Dedifferentiated amniotic fluid mesenchymal stem cell (primary cell): ENCODE measurements at regions not wholly inside any gene's neighbourhood (a gene's known extent, or its start where the extent isn't known, plus 50 kb on each side); places are given as distances from the start of the nearest gene placed in this dataset.

Experiments used
- DNase-seq: peaks from one replicate; pipeline ENCODE4 v3.0.0-alpha.2; 2016; ENCODE audit errors: extremely low spot score

- DNase-seq, result peak; percentile 74
Observed at GRCh38 chr11:119795231-119795630, 66.2 kb upstream of the NECTIN1 start.

- DNase-seq, result no peak
Observed at GRCh38 chr11:119794756-119795155, 65.8 kb upstream of the NECTIN1 start.

DNA sequence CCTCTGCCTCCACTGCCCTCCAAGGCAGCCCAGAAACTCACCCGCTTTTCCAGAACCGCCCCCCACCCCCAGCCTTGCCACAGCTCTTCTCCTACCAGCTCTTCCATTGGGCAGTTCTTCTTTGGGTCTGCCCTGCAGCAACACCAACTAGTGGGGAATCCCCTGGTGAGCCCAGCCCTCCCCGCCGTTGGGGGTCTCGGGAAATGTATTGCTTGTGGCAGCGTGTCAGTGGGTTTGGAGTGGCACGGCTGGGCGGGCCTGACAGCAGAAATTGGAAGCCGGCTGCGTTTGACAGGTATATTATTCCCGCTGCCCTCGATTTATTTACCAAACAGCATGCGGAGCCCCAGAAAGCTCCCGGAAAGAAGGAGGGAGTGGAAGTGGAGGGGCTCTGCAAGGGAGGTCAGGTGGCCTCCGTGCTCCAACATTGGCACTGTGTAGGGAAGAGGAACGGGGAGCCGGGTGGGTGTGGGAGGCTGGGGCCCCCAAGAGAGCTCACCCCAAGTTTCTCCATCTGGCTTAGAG lies 65.2 kb upstream of the NECTIN1 start:
- DNase-seq, result no peak

- no peak for DNase-seq
Observed at GRCh38 chr11:119793335-119793984, 64.5 kb upstream of the NECTIN1 start.

GRCh38 chr11:119791701-119792151 lies 62.7 kb upstream of the NECTIN1 start:
- peak; percentile 15 for DNase-seq

DNA sequence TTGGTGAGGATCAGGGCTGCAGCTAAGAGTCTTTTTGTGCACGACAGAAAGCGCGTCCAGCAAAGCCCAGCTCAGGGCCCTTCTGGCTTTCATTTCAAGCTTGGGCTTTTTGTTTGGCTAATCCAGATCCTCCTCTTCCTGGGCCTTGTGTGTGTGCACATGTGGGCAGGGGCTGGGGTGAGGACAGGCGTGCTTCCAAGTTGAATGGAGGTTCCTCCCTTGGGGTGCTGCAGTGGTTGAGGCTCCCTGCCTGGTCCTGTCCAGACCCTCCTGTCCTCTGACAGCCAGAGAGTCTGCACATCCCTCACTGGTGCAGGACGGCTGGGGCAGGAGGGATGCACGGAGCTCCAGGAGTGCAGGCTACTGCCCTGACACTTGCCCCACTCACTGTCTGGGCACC lies 62.0 kb upstream of the NECTIN1 start:
- DNase-seq, result no peak

DNA sequence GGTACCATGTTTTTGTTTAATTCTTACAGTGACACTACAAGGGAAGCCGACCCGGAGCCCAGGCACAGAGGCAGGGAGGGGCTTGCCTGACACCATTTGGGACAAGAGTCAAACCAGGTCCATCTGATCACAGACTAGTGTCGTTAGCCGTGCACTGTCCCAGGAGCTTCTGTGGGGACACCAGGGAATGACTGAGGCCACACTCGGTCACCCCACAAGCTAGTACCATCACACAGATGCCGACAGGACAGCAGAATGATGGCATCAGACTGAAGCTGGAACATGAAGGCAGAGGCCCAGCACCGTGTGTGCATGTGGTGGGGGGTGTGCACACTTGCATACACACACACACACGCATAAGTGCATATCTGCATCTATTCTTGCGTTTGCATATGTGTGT lies 61.5 kb upstream of the NECTIN1 start:
- no peak for DNase-seq

DNA sequence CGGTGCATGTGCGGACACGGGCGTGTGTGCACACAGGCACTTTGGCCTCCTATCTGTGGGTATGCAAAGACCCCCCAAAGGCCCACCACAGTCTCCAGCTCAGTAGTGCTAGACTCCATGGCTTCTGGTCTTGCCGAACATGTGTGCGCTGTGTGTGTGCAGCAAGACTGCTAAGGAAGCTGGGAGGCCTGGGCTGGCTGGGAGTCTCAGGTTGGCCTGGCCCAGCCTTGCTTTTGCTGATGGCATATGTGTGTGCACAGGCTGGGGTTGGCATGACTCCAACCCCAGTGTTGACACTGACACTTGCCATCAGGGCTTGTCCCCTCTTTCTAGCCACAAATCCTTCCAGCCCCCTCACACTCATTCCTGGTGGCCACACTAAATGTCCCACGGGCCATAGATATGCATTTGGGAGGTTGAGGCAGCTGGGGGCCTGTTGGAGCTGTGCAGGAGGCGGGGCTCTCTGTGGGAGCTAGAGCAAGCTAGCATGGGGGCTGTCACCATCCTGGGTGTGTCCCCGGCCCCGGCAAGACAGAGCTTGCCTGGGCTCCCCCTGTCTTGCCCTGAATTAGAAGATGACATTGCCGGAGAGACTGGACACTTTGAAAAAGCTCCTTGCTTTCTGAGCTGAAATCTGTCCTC lies 60.9 kb upstream of the NECTIN1 start:
- no peak for DNase-seq

DNA sequence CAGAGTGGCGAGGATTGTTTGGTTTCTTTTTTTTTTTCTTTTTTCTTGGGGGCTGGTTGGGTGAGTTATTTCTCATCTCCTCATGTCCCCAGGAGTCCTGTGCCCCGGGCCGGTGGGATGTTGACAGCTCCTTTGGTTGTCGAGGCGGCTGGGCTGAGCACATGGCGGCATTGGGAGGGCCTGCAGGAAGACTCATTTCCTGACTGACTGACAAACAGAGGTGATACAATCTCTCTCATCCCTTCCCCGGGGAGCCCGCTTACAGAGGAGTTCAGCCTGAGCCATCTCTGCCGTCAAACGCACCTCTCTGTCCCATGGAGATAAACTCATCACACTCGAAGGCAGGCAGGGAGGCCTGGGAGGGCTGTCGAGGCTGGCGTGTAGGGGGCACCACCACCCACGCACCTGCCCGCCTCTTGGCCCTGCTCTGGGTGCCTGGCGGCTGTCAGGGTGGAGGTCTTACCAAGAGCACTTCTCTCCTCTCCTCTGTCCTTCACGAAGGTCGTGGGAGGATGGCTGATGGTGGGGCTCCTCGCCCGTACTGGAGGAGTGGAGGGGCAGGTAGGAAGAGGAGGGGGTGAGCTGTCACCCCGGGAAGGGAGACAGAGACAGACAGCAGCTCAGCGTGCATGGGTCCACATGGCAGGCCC lies 60.0 kb upstream of the NECTIN1 start:
- no peak for DNase-seq

- no peak for DNase-seq
Observed at GRCh38 chr11:119788096-119788883, 59.3 kb upstream of the NECTIN1 start.

DNA sequence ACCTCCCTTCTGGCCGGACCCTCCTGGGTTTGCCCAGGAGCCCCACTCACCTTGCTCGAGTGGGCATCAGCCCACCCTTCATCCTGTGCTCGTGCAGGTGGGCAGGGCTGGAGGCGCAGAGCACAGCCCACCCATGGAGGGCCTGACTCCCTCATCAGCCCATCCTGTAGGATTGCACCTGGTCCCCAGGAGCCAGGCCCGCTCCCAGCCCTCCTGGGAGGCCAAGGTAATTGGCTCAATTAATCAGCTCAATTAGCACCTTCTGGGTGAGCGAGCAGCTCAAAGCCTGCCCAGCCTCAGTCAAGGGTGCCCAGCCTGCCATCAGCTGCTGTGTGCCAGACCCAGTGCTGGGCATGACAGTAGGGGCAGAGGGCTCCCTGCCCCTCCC lies 58.1 kb upstream of the NECTIN1 start:
- DNase-seq, result no peak

DNA sequence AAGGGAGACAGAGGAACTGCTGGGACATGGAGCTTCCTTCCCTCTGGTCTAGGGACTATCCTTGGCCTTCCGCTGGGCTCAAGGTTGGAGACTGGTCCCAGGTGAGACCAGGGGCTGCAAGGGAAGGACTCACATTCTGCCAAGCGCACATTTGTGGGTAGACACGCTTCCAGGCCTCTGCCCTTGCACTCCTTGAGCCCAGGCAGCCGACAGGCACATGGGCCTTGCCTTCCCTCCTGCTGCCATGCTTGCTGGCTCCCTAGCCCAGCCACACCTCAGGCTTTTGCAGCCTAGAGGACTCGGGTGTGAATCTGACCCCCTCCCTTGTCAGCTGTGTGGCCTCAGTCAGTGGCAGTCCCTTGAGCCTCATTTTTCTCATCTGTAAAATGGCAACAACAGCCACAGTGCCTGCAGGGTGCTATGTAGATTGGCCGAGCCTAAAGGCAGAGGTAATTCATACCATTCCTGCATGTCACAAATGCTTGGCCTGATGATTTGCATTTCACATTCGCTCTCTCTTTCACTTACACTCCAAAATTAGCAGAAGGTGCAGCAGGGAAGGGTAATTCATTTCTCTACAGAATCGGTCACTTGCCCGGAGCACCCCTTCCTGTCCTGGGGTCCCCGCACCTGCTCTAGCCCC lies 57.6 kb upstream of the NECTIN1 start:
- DNase-seq, result no peak

GRCh38 chr11:119785131-119785530 lies 56.1 kb upstream of the NECTIN1 start:
- DNase-seq, result no peak

DNA sequence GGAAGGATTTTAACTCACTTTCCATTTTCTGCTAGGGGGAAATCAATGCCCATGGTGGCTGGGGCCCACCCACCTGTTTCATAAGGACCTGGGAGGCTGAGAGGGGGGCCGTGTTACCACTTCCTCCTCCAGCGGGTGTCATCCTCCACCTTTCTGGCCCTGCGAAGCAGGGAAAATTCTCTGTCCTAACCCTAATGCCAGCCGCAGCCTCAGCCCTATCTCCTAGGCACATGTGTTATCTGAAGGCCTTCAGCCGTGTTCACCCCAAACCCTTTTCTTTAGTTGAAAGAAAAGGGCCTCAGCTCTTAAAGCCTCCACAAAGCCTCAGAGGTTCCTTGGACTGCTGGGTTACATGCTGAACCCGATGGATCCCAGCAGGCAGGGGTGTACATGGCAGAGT lies 55.4 kb upstream of the NECTIN1 start:
- DNase-seq, result no peak

DNA sequence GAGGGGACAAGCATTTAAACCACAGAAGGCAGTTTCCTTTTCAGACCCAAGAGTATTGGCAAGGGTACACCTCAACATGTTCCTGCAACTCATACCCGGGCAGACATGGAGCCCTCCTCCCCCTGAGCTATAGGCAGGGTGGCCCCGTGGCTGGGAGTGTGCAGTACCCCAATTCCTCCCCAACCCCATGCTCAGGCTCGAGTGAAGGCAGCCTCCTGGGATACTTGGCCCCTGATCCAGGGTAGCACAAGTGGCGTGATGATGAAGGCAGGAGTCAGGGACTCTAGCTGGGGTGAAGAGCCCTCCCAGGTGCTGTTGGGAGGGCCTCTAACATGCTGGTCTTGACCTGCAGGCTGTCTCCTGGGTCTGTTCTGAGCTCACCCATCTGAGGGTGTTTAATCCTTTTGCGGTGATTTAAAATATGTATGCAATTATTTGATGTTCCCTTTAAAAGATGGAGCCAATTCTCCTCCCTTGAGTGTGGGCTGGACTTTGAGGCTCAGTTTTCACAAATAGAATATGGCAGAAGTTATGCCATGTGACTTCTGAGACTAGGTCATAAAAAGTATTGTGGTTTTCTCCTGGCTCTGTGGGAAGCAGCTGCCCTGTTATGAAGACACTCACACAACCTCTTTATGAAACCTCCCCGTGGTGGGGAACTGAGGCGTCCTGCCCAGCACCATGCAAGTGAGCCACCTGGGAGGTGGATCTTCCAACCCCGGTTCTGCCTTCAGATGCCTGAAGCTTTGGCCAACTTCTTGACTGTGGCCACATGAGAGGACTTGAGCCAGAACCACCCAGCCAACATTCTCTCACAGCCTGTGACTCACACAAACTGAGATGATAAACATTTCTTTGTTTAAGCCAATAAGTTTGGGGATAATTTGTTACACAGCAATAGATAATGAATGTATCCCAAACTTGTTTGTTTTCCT lies 54.7 kb upstream of the NECTIN1 start:
- no peak for DNase-seq

DNA sequence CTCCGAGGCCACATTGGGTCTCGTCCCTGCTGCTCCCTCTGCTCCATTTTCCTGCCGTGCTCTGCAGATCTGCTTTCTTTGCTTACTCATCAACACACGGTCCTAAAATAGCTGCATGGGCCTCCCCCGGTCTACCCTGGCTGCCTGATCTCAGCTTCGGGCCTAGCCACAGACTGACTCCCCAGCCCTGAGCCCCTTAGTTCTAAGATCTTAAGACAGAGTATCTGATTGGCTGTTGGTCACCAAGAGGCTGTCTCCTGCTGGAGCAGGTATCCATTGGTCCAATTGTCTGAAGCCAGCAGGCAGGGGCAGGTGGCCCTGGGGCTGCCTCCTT lies 53.7 kb upstream of the NECTIN1 start:
- peak; percentile 26 for DNase-seq

DNA sequence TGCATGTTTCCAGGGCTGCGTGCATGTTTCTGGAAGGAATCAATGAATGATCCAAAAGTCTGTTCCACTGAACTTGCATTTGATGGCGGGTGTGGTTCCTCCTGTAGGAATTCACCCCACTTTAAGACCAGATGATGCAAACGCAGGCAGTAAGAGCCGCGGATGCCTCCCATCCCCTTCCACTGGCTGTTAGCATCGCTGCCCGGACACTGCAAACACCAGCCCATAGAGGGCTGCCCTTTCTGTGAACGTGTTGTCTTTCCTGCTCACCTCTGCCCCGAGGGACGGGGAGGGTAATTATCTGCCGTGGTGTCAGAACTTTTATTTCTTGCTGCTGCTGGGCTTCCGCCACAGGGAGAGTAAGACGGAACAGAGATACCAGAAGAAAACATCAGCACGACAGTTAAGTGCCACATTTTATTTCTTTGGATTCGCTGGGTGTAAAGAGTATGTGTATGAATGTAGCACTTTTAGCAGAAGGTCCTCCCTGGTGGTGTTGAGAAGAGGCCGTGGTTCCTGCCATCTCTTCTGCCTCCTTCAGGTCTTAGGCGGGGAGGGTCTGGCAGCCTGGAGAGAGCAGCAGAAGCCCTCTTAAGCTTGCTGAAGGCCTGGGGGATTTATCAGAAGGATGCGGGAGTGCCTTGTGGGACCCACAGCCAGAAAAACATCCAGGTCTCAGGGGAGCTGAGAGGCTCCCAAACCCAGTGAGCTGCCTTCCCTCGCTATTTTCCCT lies 53.2 kb upstream of the NECTIN1 start:
- DNase-seq, result no peak

DNA sequence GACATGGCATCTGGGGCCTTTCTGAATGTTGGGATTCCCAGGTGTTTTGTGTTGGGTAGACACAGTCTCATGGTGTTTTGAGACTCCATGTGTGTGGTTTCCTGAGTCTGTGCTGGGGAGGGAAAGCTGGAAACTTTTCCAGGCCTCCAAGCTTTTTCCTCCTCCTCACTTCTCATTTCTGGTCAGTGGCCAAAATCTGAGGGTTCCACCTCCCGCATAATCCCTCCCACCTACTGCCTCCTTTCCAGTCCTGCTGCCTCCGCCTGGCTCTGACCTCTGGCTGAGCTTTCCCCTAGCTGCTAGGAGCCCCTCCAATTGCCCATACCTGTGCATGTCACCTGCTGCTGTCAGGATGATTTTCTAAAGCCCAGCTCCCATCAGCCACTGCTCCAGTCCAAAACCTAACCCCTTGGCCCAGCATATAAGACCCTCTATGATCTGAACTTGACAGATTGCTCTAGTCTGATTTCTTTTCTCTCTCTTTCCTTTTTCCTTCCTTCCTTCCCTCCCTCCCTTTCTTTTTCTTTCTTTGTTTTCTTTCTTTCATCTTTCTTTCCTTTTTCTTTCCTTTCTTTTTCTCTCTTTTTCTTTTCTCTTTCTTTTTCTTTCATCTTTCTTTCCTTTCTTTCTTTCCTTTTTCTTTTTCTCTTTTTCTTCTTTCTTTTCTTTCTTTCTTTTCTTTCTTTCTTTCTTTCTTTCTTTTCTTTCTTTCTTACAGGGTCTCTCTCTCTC lies 51.4 kb upstream of the NECTIN1 start:
- no peak for DNase-seq
